HEK293T (cell line): ENCODE measurements at regions not wholly inside any gene's neighbourhood (a gene's known extent, or its start where the extent isn't known, plus 50 kb on each side); places are given as distances from the start of the nearest gene placed in this dataset.
A peak's percentile ranks its signal among the peaks of the same experiment; 100 is the strongest.

Experiments used
- CTCF ChIA-PET: fragments of 350-600 bp; formaldehyde crosslinking; extraction: SDS; loops from one replicate; lab custom pipeline; 2021; ENCODE audit warnings: antibody characterized with exemption, inconsistent platforms; lab: Yijun Ruan, JAX
- POLR2A ChIA-PET: fragments of 350-600 bp; formaldehyde crosslinking; extraction: SDS; loops from one replicate; lab custom pipeline; 2020; ENCODE audit warnings: antibody characterized with exemption, inconsistent platforms; lab: Yijun Ruan, JAX
- DNase-seq: peaks from one replicate; pipeline ENCODE4 v3.0.0; 2012; ENCODE audit warnings: mixed read lengths; ENCODE audit errors: extremely low spot score
- ARNT ChIP-seq: fragments of 450-650 bp; IDR thresholded peaks from 2 replicates; pipeline ENCODE4 v1.6.1; 2017; ENCODE audit warnings: mild to moderate bottlenecking
- BHLHE40 ChIP-seq: fragments of 450-650 bp; IDR thresholded peaks from 2 replicates; pipeline ENCODE4 v1.6.1; 2016; ENCODE audit warnings: mild to moderate bottlenecking, moderate library complexity, borderline replicate concordance
- CTBP1 ChIP-seq: fragments of 450-650 bp; IDR thresholded peaks from 2 replicates; pipeline ENCODE4 v1.6.1; 2016; ENCODE audit warnings: borderline replicate concordance
- ELF4 ChIP-seq: fragments of 450-650 bp; IDR thresholded peaks from 2 replicates; pipeline ENCODE4 v1.6.1; 2017; ENCODE audit warnings: antibody characterized with exemption
- FOXA1 ChIP-seq: fragments of 450-650 bp; IDR thresholded peaks from 2 replicates; pipeline ENCODE4 v1.6.1; 2016; ENCODE audit warnings: mild to moderate bottlenecking
- FOXK2 ChIP-seq: fragments of 450-650 bp; IDR thresholded peaks from 2 replicates; pipeline ENCODE4 v1.6.1; 2016; ENCODE audit warnings: mild to moderate bottlenecking
- FOXM1 ChIP-seq: fragments of 450-650 bp; IDR thresholded peaks from 2 replicates; pipeline ENCODE4 v1.6.1; 2017; ENCODE audit warnings: mild to moderate bottlenecking, borderline replicate concordance
- HDGF ChIP-seq: fragments of 450-650 bp; IDR thresholded peaks from 2 replicates; pipeline ENCODE4 v1.6.1; 2017; ENCODE audit warnings: antibody characterized with exemption, borderline replicate concordance
- L3MBTL2 ChIP-seq: fragments of 450-650 bp; conservative IDR thresholded peaks from 2 replicates; pipeline ENCODE4 v1.6.1; 2016; ENCODE audit warnings: mild to moderate bottlenecking
- LEF1 ChIP-seq: fragments of 450-650 bp; IDR thresholded peaks from 2 replicates; pipeline ENCODE4 v1.6.1; 2017; ENCODE audit warnings: mild to moderate bottlenecking, borderline replicate concordance
- NFRKB ChIP-seq: fragments of 450-650 bp; IDR thresholded peaks from 2 replicates; pipeline ENCODE4 v1.6.1; 2016; ENCODE audit warnings: mild to moderate bottlenecking, moderate library complexity
- SP1 ChIP-seq: fragments of 450-650 bp; IDR thresholded peaks from 2 replicates; pipeline ENCODE4 v1.6.1; 2017
- SUZ12 ChIP-seq: fragments of 450-650 bp; IDR thresholded peaks from 2 replicates; pipeline ENCODE4 v1.6.1; 2016; ENCODE audit warnings: mild to moderate bottlenecking
- TARDBP ChIP-seq: fragments of 450-650 bp; IDR thresholded peaks from 2 replicates; pipeline ENCODE4 v1.6.1; 2016
- ZNF384 ChIP-seq: fragments of 450-650 bp; IDR thresholded peaks from 2 replicates; pipeline ENCODE4 v1.6.1; 2016
- TF ChIP-seq, protein P1 (sequence below): fragments of 450-650 bp; IDR thresholded peaks from 2 replicates; pipeline ENCODE4 v1.6.1; 2016

DNA sequence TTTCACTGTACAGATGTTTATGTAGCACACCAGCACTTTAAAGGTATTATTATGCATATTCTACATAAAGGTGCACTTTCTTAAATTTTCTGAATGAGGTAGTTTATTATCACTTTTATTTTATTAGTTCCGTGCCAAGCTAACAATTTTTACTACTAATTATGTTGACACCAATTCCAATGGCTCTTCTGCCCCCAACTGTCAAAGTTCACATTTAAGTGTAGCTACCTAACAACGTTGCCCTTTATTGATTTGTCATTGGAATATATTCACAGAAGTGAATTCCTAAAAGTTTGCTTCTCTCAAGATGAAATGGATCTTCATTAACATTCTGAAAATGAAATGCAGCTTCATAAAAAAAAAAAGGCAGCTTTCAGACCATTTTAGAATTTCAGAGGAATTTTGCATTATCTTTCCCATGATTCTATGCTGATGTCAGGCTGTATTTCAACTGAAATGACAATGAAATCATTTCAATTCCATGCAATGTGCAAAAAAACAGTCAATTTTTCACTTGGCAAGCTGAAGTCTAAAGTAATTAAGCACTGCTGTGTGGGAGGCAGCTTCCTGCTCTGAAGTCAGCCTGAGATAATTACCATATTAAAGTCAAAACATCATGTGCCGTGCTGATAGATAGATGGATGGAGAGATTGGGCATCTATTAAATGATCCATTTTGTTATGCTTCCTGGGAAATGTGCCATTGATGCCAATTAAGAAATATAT, 229.2 kb downstream of the TTLL7 start:
- DNase-seq: no peak
- ChIA-PET CTCF (interaction anchor here (0.6 to 0.8 kb wide), 2 partner anchors 9 to 10 kb away, joined by 3 to 4 read pairs; no protein-coding TSS in a partner anchor), POLR2A (interaction anchor here (0.6 kb wide), 1 partner anchor 675 kb away, joined by 3 read pairs; no protein-coding TSS in a partner anchor)
- peak; percentile 54 for TF ChIP-seq BHLHE40
- 0 out of 2 replicates have a peak, but pooled peaks have one; percentile 25 for TF ChIP-seq CTBP1
- TF ChIP-seq, protein P1, sequence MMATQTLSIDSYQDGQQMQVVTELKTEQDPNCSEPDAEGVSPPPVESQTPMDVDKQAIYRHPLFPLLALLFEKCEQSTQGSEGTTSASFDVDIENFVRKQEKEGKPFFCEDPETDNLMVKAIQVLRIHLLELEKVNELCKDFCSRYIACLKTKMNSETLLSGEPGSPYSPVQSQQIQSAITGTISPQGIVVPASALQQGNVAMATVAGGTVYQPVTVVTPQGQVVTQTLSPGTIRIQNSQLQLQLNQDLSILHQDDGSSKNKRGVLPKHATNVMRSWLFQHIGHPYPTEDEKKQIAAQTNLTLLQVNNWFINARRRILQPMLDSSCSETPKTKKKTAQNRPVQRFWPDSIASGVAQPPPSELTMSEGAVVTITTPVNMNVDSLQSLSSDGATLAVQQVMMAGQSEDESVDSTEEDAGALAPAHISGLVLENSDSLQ: peak; percentile 68
- no peak for TF ChIP-seq FOXK2

DNA sequence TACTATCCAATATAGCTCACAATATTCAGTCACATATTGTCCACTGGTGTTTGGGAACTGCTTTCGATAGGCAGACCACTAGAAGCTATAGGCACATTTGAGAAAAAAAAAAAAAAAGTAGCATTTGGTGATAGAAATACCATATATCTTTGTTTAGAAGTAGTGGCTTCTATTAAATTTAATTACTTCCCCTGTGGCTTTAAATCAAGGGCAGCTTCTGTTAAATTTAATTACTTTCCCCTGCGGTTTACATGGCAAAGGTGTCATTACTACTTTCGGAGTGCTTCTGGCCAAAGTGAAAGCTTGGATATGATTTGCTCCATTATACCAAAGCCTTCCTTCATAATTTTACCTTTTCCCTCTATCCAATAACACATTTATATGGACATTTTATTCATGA, 229.9 kb downstream of the TTLL7 start:
- CTCF ChIA-PET: interaction anchor here (0.6 to 0.8 kb wide), 2 partner anchors 8 to 11 kb away, joined by 3 to 4 read pairs; no protein-coding TSS in a partner anchor
- DNase-seq: no peak
- POLR2A ChIA-PET: interaction anchor here (0.6 kb wide), 1 partner anchor 675 kb away, joined by 3 read pairs; no protein-coding TSS in a partner anchor
- no peak for TF ChIP-seq TARDBP
- TF ChIP-seq, protein P1: peak; percentile 35; the same call in 1 of the 2 replicates
- peak; percentile 52; the same call in 1 of the 2 replicates for TF ChIP-seq ZNF384

DNA sequence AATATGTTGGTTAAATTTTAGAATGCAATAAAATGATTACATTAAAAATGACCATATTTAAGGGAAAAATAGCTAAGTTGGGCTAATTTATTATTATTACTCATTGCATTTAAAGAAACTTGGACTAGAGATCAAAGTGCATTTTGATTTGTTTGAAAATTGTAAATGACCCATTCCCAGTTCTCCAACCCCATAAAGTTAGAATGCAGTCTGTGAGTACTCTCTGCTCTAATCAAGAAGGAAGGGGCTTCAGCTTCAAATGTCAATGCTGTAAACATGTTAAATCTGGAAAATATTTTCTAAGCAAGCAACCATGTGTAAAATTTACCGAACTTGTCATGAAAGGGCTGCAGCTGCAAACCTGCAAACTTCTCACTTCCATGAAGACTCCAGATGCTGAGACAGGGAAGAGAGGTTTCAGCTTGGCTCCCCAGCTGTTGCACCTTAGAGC, 232.7 kb downstream of the TTLL7 start:
- TF ChIP-seq ELF4: no peak
- no peak for TF ChIP-seq NFRKB
- TF ChIP-seq SP1: no peak
- TF ChIP-seq FOXM1: no peak
- TF ChIP-seq, protein P1: no peak
- TF ChIP-seq HDGF: no peak
- TF ChIP-seq SUZ12: no peak
- no peak for TF ChIP-seq LEF1
- POLR2A ChIA-PET: no interaction called here

DNA sequence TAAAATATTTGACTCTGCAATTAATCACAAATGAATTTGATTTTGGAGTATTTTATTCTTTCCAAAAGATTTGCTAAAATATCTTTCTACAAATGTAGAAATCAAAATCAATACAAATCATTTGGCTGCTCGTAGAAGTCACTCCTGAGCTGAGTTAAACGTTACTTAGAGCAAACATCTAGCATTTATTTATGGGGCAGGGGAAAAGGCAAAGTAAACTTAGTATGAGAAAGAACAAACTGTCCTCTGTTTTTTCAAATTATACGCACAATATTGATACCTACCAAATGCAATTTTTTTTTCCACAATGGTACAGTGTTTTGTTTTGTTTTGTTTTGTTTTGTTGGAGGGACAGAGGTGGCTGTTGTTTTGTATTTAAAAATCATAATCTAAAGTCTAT, 233.8 kb downstream of the TTLL7 start:
- TF ChIP-seq, protein P1: no peak
- TF ChIP-seq SP1 (no peak), NFRKB (no peak), TARDBP (no peak), FOXK2 (no peak), LEF1 (no peak), CTBP1 (no peak), BHLHE40 (no peak), FOXM1 (no peak), HDGF (no peak), ELF4 (no peak), ARNT (no peak), SUZ12 (no peak), ZNF384 (no peak), FOXA1 (no peak), L3MBTL2 (no peak)
- no peak for DNase-seq
- CTCF ChIA-PET: no interaction called here
- POLR2A ChIA-PET: no interaction called here

More for the DNA sequence above, 232.7 kb downstream of the TTLL7 start:
- no peak for DNase-seq
- CTCF ChIA-PET: interaction anchor here (1.0 kb wide), 1 partner anchor 119 kb away, joined by 5 read pairs; no protein-coding TSS in a partner anchor

DNA sequence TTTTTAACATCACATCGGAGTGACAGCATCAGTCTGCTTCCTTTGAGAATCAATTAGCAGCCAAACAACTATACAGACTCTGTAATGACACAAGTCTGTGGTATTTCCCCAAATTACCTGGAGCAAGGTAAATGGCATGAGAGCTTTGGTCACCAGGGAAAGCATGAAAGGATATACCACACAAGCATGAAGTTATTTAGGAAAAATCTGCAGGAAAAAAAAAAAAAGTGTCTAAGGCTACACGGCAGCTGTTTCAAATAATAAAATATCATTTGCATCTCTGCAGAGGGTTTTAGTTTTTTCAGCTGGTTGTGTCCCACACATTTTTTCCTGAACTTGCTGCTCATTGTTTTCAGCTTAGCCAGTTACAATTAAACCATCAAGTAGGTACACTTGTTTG, 234.7 kb downstream of the TTLL7 start:
- POLR2A ChIA-PET: no interaction called here
- no peak for DNase-seq
- TF ChIP-seq SP1 (no peak), FOXA1 (no peak), NFRKB (no peak), CTBP1 (no peak), L3MBTL2 (no peak), LEF1 (no peak), SUZ12 (no peak), ARNT (no peak), FOXM1 (no peak), BHLHE40 (no peak), FOXK2 (no peak), ZNF384 (no peak), TARDBP (no peak), HDGF (no peak), ELF4 (no peak)
- TF ChIP-seq, protein P1: no peak
- CTCF ChIA-PET: interaction anchor here (0.7 kb wide), 1 partner anchor 96 kb away, joined by 5 read pairs; no protein-coding TSS in a partner anchor
